Endothelial cell of umbilical vein (primary cell): ENCODE measurements at regions not wholly inside any gene's neighbourhood (a gene's known extent, or its start where the extent isn't known, plus 50 kb on each side); places are given as distances from the start of the nearest gene placed in this dataset.

Experiments
- CTCF ChIP-seq, 2 donors: IDR thresholded peaks; 1 replicate in 1 of 2; 2 replicates in 1 of 2; pipeline ENCODE4 v1.5.1; 2011; ENCODE audit warnings: low read length in 2 of 2, mild to moderate bottlenecking in 2 of 2, moderate library complexity in 2 of 2, control low read depth in 1 of 2, inconsistent platforms in 1 of 2, low read depth in 1 of 2; ENCODE audit not compliant: insufficient read depth in 1 of 2; ENCODE audit errors: extremely low read depth in 1 of 2
- EZH2 ChIP-seq: IDR thresholded peaks from 2 replicates; pipeline ENCODE4 v1.6.1; 2012; ENCODE audit warnings: borderline replicate concordance, low read depth, mild to moderate bottlenecking, moderate library complexity, low read length, inconsistent platforms; ENCODE audit not compliant: severe bottlenecking
- FOS ChIP-seq: IDR thresholded peaks from 2 replicates; pipeline ENCODE4 v1.6.1; 2011; ENCODE audit warnings: mild to moderate bottlenecking, low read length, moderate library complexity, borderline replicate concordance; ENCODE audit not compliant: insufficient read depth
- GATA2 ChIP-seq: IDR thresholded peaks from 2 replicates; pipeline ENCODE4 v1.7.0; 2011; ENCODE audit warnings: low read depth, mild to moderate bottlenecking, moderate library complexity, mixed read lengths, low read length; ENCODE audit not compliant: insufficient read length, insufficient read depth
- JUN ChIP-seq: IDR thresholded peaks from 2 replicates; pipeline ENCODE4 v1.6.1; 2011; ENCODE audit warnings: borderline replicate concordance, low read depth; ENCODE audit not compliant: insufficient read length, insufficient read depth
- MAX ChIP-seq: IDR thresholded peaks from 2 replicates; pipeline ENCODE4 v1.6.1; 2011; ENCODE audit not compliant: insufficient read depth, insufficient read length
- POLR2A ChIP-seq: IDR thresholded peaks from 2 replicates; pipeline ENCODE4 v1.6.1; 2012; ENCODE audit warnings: low read depth, mild to moderate bottlenecking, control low read depth, low read length
- POLR2AphosphoS5 ChIP-seq: IDR thresholded peaks from 2 replicates; pipeline ENCODE4 v1.6.1; 2012; ENCODE audit warnings: low read depth, mild to moderate bottlenecking, control low read depth, low read length, moderate library complexity; ENCODE audit not compliant: insufficient read depth

DNA sequence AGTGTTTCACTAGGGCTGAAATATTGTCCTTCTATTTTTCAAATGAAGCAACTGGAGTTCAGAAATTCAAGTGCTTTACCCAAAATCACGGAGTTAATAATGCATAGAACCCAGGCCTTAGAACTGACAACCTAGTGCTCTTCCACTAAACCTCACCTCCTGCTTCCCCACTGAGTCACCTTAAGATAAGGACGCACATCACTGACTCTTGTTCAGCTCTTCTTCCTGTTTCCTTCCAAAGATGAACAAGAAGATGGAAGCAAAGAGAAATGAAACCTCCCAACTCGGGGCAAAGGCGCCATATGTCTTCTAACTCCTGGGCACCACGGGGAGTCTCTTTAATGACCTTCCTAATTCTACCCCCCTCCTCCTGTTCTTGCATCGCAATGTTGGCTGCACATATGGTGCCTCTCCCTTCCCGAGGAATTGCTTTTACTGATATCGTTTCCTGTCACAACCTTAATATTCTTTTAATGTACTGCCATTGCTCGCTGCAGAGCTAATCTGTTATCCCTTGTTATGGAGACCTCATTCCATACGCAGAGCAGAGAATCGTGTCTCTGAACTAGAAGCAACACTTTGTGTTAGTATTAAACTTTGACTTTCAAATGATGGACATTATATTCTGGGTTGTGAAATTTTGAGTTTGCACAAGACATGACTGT lies 591.4 kb downstream of the TMEM114 start:
- no peak for TF ChIP-seq CTCF (IDR thresholded peaks at IDR 0.05; ENCODE audit: extremely low read depth in 1 of 2, insufficient read depth in 1 of 2, low read depth in 1 of 2, low read length in 2 of 2)
- no peak for TF ChIP-seq EZH2
- TF ChIP-seq POLR2A = no peak
- no peak for TF ChIP-seq FOS
- TF ChIP-seq MAX = no peak
- TF ChIP-seq GATA2 = no peak
- TF ChIP-seq JUN = no peak
- no peak for TF ChIP-seq POLR2AphosphoS5
